DOHH2 (cell line): ENCODE measurements at regions not wholly inside any gene's neighbourhood (a gene's known extent, or its start where the extent isn't known, plus 50 kb on each side); places are given as distances from the start of the nearest gene placed in this dataset.

Experiments used
- H3F3A ChIP-seq: fragments of 200-600 bp; sonication (generic), shearing (Covaris generic); 2 replicates; pipeline ENCODE4 v1.6.0; 2016; ENCODE audit warnings: antibody characterized with exemption, mild to moderate bottlenecking; ENCODE audit not compliant: control insufficient read depth, insufficient read depth
- H3K27ac ChIP-seq: fragments of 200-600 bp; sonication (generic); 2 replicates; pipeline ENCODE4 v1.5.1; 2014; ENCODE audit warnings: low read depth, mild to moderate bottlenecking, low read length, moderate library complexity
- H3K27me3 ChIP-seq: fragments of 200-600 bp; sonication (generic); 2 replicates; pipeline ENCODE4 v1.6.1; 2014; ENCODE audit warnings: mild to moderate bottlenecking, low read length, mixed read lengths; ENCODE audit not compliant: control insufficient read depth
- H3K36me3 ChIP-seq: fragments of 200-600 bp; sonication (generic); 2 replicates; pipeline ENCODE4 v1.6.1; 2014; ENCODE audit warnings: mild to moderate bottlenecking, low read length, moderate library complexity, mixed read lengths; ENCODE audit not compliant: control insufficient read depth
- H3K4me1 ChIP-seq: fragments of 200-600 bp; sonication (generic); 2 replicates; pipeline ENCODE4 v1.6.1; 2014; ENCODE audit warnings: mild to moderate bottlenecking, low read length, mixed read lengths; ENCODE audit not compliant: control insufficient read depth
- H3K4me2 ChIP-seq: fragments of 200-600 bp; sonication (generic); 2 replicates; pipeline ENCODE4 v1.6.0; 2014; ENCODE audit warnings: mild to moderate bottlenecking, low read length, moderate library complexity
- H3K4me3 ChIP-seq: fragments of 200-600 bp; sonication (generic); 2 replicates; pipeline ENCODE4 v1.5.1; 2014; ENCODE audit warnings: mild to moderate bottlenecking, low read length, mixed read lengths
- H3K79me2 ChIP-seq: fragments of 200-600 bp; sonication (generic); 2 replicates; pipeline ENCODE4 v1.6.1; 2014; ENCODE audit warnings: mild to moderate bottlenecking, low read length, mixed read lengths; ENCODE audit not compliant: control insufficient read depth
- H3K9me2 ChIP-seq: fragments of 200-600 bp; sonication (generic); replicated peaks from 2 replicates; pipeline ENCODE4 v1.6.1; 2014; ENCODE audit warnings: mild to moderate bottlenecking, low read length, mixed read lengths; ENCODE audit not compliant: control insufficient read depth
- H3K9me3 ChIP-seq: fragments of 200-600 bp; sonication (generic); 2 replicates; pipeline ENCODE4 v1.6.1; 2014; ENCODE audit warnings: antibody characterized with exemption, low read length, mixed read lengths; ENCODE audit not compliant: control insufficient read depth, insufficient read depth
- H4K20me1 ChIP-seq: fragments of 200-600 bp; sonication (generic); 2 replicates; pipeline ENCODE4 v1.6.0; 2014; ENCODE audit warnings: low read depth, mild to moderate bottlenecking, antibody characterized with exemption, low read length, moderate library complexity; ENCODE audit not compliant: control insufficient read depth, insufficient read depth
- CTCF ChIP-seq: fragments of 200-600 bp; sonication (generic); IDR thresholded peaks from one replicate; pipeline ENCODE4 v1.5.1; 2014; ENCODE audit warnings: antibody characterized with exemption, mild to moderate bottlenecking, low read depth, low read length; ENCODE audit not compliant: poor library complexity, severe bottlenecking
- EZH2phosphoT487 ChIP-seq: fragments of 200-600 bp; sonication (generic); IDR thresholded peaks from 2 replicates; pipeline ENCODE4 v1.6.1; 2017; ENCODE audit warnings: borderline replicate concordance, mild to moderate bottlenecking, antibody characterized with exemption, low read length, moderate library complexity, mixed read lengths

GRCh38 chr6:94511502-94512088, 1065.7 kb upstream of the MANEA start:
- Histone ChIP-seq H3K9me3 (peaks cover 4% of the 10 kb centered on the region; the same call in 1 of the 2 replicates), H3K4me3 (no peak overlapping the region), H3K4me2 (no peak overlapping the region), H3K79me2 (no peaks in the 10 kb centered on the region), H3K27ac (no peak overlapping the region), H3F3A (no peaks in the 10 kb centered on the region), H3K36me3 (no peaks in the 10 kb centered on the region), H4K20me1 (no peaks in the 10 kb centered on the region), H3K4me1 (no peaks in the 10 kb centered on the region), H3K27me3 (no peaks in the 10 kb centered on the region), H3K9me2 (no peaks in the 10 kb centered on the region)
- no peak for TF ChIP-seq CTCF
- no peak for TF ChIP-seq EZH2phosphoT487

DNA sequence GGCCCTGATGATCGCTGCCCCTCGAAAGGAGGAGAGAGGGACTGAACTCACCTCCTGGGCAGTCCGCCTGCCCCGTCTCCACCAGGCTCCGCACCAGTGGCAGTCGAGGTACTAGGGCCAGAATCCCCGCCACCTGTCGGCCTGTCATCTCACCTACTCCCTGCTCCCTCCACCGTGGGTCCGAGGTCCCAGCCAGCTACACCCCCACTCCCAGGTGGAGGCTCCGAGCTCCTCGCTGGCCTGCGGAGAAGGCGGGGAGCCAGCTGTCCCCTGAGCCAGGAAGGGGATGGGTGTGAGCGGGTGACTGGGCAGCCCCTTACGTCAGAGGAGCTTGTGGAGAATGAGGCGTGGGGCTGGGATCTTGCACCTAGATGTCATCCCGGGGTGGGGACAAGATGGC, 1066.5 kb upstream of the MANEA start:
- Histone ChIP-seq H3K9me2 (no peaks in the 10 kb centered on the region), H3K9me3 (peaks cover 4% of the 10 kb centered on the region; the same call in 1 of the 2 replicates), H3K27ac (no peak overlapping the region), H3K27me3 (no peaks in the 10 kb centered on the region), H3K4me2 (no peak overlapping the region), H3K36me3 (no peaks in the 10 kb centered on the region), H3K4me3 (no peak overlapping the region), H3F3A (no peaks in the 10 kb centered on the region), H3K79me2 (no peaks in the 10 kb centered on the region), H3K4me1 (no peaks in the 10 kb centered on the region), H4K20me1 (no peaks in the 10 kb centered on the region)
- no peak for TF ChIP-seq EZH2phosphoT487
- no peak for TF ChIP-seq CTCF

- Histone ChIP-seq H3K27ac (no peak overlapping the region), H3K4me3 (no peak overlapping the region), H3K36me3 (no peaks in the 10 kb centered on the region), H3K9me2 (no peaks in the 10 kb centered on the region), H3K79me2 (no peaks in the 10 kb centered on the region), H4K20me1 (no peaks in the 10 kb centered on the region), H3K4me2 (no peak overlapping the region), H3K27me3 (no peaks in the 10 kb centered on the region), H3K4me1 (no peaks in the 10 kb centered on the region), H3K9me3 (no peaks in the 10 kb centered on the region), H3F3A (no peaks in the 10 kb centered on the region)
- TF ChIP-seq CTCF (no peak), EZH2phosphoT487 (no peak)
Observed at GRCh38 chr6:94501516-94501915, 1075.8 kb upstream of the MANEA start.
